Stimulated activated naive CD8-positive, alpha-beta T cell treated with anti-CD3 and anti-CD28 coated beads, Interleukin-15, Interleukin-2, amounts not matched to agents 100 ng/mL and 50 ng/mL, for 24 hours (primary cell): ENCODE measurements at regions not wholly inside any gene's neighbourhood (a gene's known extent, or its start where the extent isn't known, plus 50 kb on each side); places are given as distances from the start of the nearest gene placed in this dataset.

ENCODE experiments used
- H3K27ac Mint-ChIP-seq: one replicate; pipeline ENCODE4 v1.8.0; 2021; ENCODE audit warnings: mild to moderate bottlenecking, mixed read lengths
- H3K27me3 Mint-ChIP-seq: one replicate; pipeline ENCODE4 v1.8.0; 2021; ENCODE audit warnings: mixed read lengths
- H3K36me3 Mint-ChIP-seq: one replicate; pipeline ENCODE4 v1.8.0; 2021; ENCODE audit warnings: low read depth, mixed read lengths
- H3K4me1 Mint-ChIP-seq: one replicate; pipeline ENCODE4 v1.8.0; 2021; ENCODE audit warnings: low read depth, mixed read lengths
- H3K4me3 Mint-ChIP-seq: one replicate; pipeline ENCODE4 v1.8.0; 2021; ENCODE audit warnings: mild to moderate bottlenecking, mixed read lengths
- H3K9me3 Mint-ChIP-seq: one replicate; pipeline ENCODE4 v1.8.0; 2021; ENCODE audit warnings: mixed read lengths

- H3K27me3 Mint-ChIP-seq, result no peaks in the 10 kb centered on the region
- H3K4me3 Mint-ChIP-seq, result peak overlapping the region; percentile 4
- H3K27ac Mint-ChIP-seq, result no peak overlapping the region
- H3K9me3 Mint-ChIP-seq, result no peaks in the 10 kb centered on the region
- peaks cover 11% of the 10 kb centered on the region for H3K4me1 Mint-ChIP-seq
- H3K36me3 Mint-ChIP-seq, result no peaks in the 10 kb centered on the region
Measured at GRCh38 chr21:22421416-22422180, 1423.4 kb downstream of the NCAM2 start.

- H3K27ac Mint-ChIP-seq, result no peak overlapping the region
Measured at GRCh38 chr21:22438428-22439086, 1440.3 kb downstream of the NCAM2 start.

GRCh38 chr21:22444990-22445389 is 1446.8 kb downstream of the NCAM2 start:
- no peaks in the 10 kb centered on the region for H3K36me3 Mint-ChIP-seq
- no peak overlapping the region for H3K27ac Mint-ChIP-seq
- no peaks in the 10 kb centered on the region for H3K27me3 Mint-ChIP-seq

More at GRCh38 chr21:22438428-22439086, 1440.3 kb downstream of the NCAM2 start:
- Mint-ChIP-seq H3K9me3 (peaks cover 8% of the 10 kb centered on the region), H3K27me3 (no peaks in the 10 kb centered on the region), H3K4me1 (no peaks in the 10 kb centered on the region), H3K36me3 (no peaks in the 10 kb centered on the region), H3K4me3 (no peak overlapping the region)

GRCh38 chr21:22450507-22450906 is 1452.3 kb downstream of the NCAM2 start:
- H3K27ac Mint-ChIP-seq, result no peak overlapping the region
- H3K4me3 Mint-ChIP-seq, result no peak overlapping the region
- no peaks in the 10 kb centered on the region for H3K27me3 Mint-ChIP-seq
- peaks cover 5% of the 10 kb centered on the region for H3K9me3 Mint-ChIP-seq
- H3K36me3 Mint-ChIP-seq, result no peaks in the 10 kb centered on the region
- no peaks in the 10 kb centered on the region for H3K4me1 Mint-ChIP-seq

More at GRCh38 chr21:22444990-22445389, 1446.8 kb downstream of the NCAM2 start:
- H3K4me3 Mint-ChIP-seq, result no peak overlapping the region
- H3K9me3 Mint-ChIP-seq, result peaks cover 4% of the 10 kb centered on the region
- no peaks in the 10 kb centered on the region for H3K4me1 Mint-ChIP-seq

- Mint-ChIP-seq H3K4me3 (no peak overlapping the region), H3K27me3 (no peaks in the 10 kb centered on the region), H3K27ac (no peak overlapping the region), H3K9me3 (peaks cover 5% of the 10 kb centered on the region), H3K4me1 (no peaks in the 10 kb centered on the region), H3K36me3 (no peaks in the 10 kb centered on the region)
Measured at GRCh38 chr21:22456241-22456640, 1458.0 kb downstream of the NCAM2 start.

GRCh38 chr21:22468893-22469292 is 1470.7 kb downstream of the NCAM2 start:
- H3K4me3 Mint-ChIP-seq, result no peak overlapping the region
- H3K27ac Mint-ChIP-seq, result no peak overlapping the region
- H3K4me1 Mint-ChIP-seq, result no peaks in the 10 kb centered on the region
- H3K27me3 Mint-ChIP-seq, result no peaks in the 10 kb centered on the region
- no peaks in the 10 kb centered on the region for H3K36me3 Mint-ChIP-seq
- peaks cover 3% of the 10 kb centered on the region for H3K9me3 Mint-ChIP-seq

- no peak overlapping the region for H3K27ac Mint-ChIP-seq
- no peaks in the 10 kb centered on the region for H3K4me1 Mint-ChIP-seq
- H3K9me3 Mint-ChIP-seq, result peaks cover 1% of the 10 kb centered on the region
- H3K27me3 Mint-ChIP-seq, result no peaks in the 10 kb centered on the region
- H3K4me3 Mint-ChIP-seq, result no peak overlapping the region
- H3K36me3 Mint-ChIP-seq, result no peaks in the 10 kb centered on the region
Measured at GRCh38 chr21:22474403-22474802, 1476.2 kb downstream of the NCAM2 start.

- Mint-ChIP-seq H3K4me1 (no peaks in the 10 kb centered on the region), H3K9me3 (peaks cover 4% of the 10 kb centered on the region), H3K27me3 (no peaks in the 10 kb centered on the region), H3K4me3 (no peak overlapping the region), H3K27ac (no peak overlapping the region), H3K36me3 (no peaks in the 10 kb centered on the region)
Measured at GRCh38 chr21:22476214-22476613, 1478.0 kb downstream of the NCAM2 start.

- Mint-ChIP-seq H3K9me3 (peaks cover 4% of the 10 kb centered on the region), H3K4me3 (no peak overlapping the region), H3K27ac (no peak overlapping the region), H3K4me1 (no peaks in the 10 kb centered on the region), H3K36me3 (no peaks in the 10 kb centered on the region), H3K27me3 (no peaks in the 10 kb centered on the region)
Measured at GRCh38 chr21:22476726-22477646, 1478.8 kb downstream of the NCAM2 start.

GRCh38 chr21:22490049-22490448 is 1491.8 kb downstream of the NCAM2 start:
- H3K36me3 Mint-ChIP-seq, result no peaks in the 10 kb centered on the region
- H3K9me3 Mint-ChIP-seq, result peaks cover 7% of the 10 kb centered on the region
- no peak overlapping the region for H3K27ac Mint-ChIP-seq
- H3K4me1 Mint-ChIP-seq, result no peaks in the 10 kb centered on the region
- no peaks in the 10 kb centered on the region for H3K27me3 Mint-ChIP-seq
- no peak overlapping the region for H3K4me3 Mint-ChIP-seq

- Mint-ChIP-seq H3K27ac (no peak overlapping the region), H3K4me1 (no peaks in the 10 kb centered on the region), H3K9me3 (peaks cover 12% of the 10 kb centered on the region), H3K27me3 (no peaks in the 10 kb centered on the region), H3K4me3 (no peak overlapping the region), H3K36me3 (no peaks in the 10 kb centered on the region)
Measured at GRCh38 chr21:22516230-22516629, 1518.0 kb downstream of the NCAM2 start.

- Mint-ChIP-seq H3K9me3 (peaks cover 22% of the 10 kb centered on the region), H3K27me3 (no peaks in the 10 kb centered on the region), H3K36me3 (no peaks in the 10 kb centered on the region), H3K27ac (no peak overlapping the region), H3K4me1 (peaks cover 5% of the 10 kb centered on the region), H3K4me3 (no peak overlapping the region)
Measured at GRCh38 chr21:22535630-22536029, 1537.4 kb downstream of the NCAM2 start.

- Mint-ChIP-seq H3K9me3 (peaks cover 27% of the 10 kb centered on the region), H3K27me3 (no peaks in the 10 kb centered on the region), H3K4me3 (no peak overlapping the region), H3K4me1 (peaks cover 5% of the 10 kb centered on the region), H3K27ac (no peak overlapping the region), H3K36me3 (no peaks in the 10 kb centered on the region)
Measured at GRCh38 chr21:22536509-22536908, 1538.3 kb downstream of the NCAM2 start.

- H3K4me1 Mint-ChIP-seq, result no peaks in the 10 kb centered on the region
- H3K27ac Mint-ChIP-seq, result no peak overlapping the region
- H3K27me3 Mint-ChIP-seq, result no peaks in the 10 kb centered on the region
Measured at GRCh38 chr21:22544747-22545146, 1546.5 kb downstream of the NCAM2 start.

GRCh38 chr21:22552390-22552789 is 1554.2 kb downstream of the NCAM2 start:
- H3K9me3 Mint-ChIP-seq, result no peaks in the 10 kb centered on the region
- H3K4me3 Mint-ChIP-seq, result no peak overlapping the region
- H3K27ac Mint-ChIP-seq, result no peak overlapping the region
- no peaks in the 10 kb centered on the region for H3K4me1 Mint-ChIP-seq
- no peaks in the 10 kb centered on the region for H3K27me3 Mint-ChIP-seq
- no peaks in the 10 kb centered on the region for H3K36me3 Mint-ChIP-seq

More at GRCh38 chr21:22544747-22545146, 1546.5 kb downstream of the NCAM2 start:
- H3K9me3 Mint-ChIP-seq, result peaks cover 9% of the 10 kb centered on the region
- no peak overlapping the region for H3K4me3 Mint-ChIP-seq
- no peaks in the 10 kb centered on the region for H3K36me3 Mint-ChIP-seq
